BJ (cell line): ENCODE measurements at regions not wholly inside any gene's neighbourhood (a gene's known extent, or its start where the extent isn't known, plus 50 kb on each side); places are given as distances from the start of the nearest gene placed in this dataset.
"Not testable (repeated sequence)": the region's sequence is repeated elsewhere in the genome, so short reads cannot be mapped to it uniquely, and the experiment has no call there.

Experiments used
- CTCF ChIA-PET: fragments of 350-600 bp; formaldehyde crosslinking; extraction: SDS; loops from one replicate; lab custom pipeline; 2021; ENCODE audit warnings: antibody characterized with exemption, inconsistent platforms; lab: Yijun Ruan, JAX
- POLR2A ChIA-PET: fragments of 300-600 bp; sonication (Branson Sonifier 250); formaldehyde crosslinking; extraction: SDS; loops from one replicate; lab custom pipeline; 2021; ENCODE audit warnings: antibody characterized with exemption; lab: Charles Lee
- DNase-seq: peaks from one replicate; pipeline ENCODE4 v3.0.0-alpha.2; 2011; ENCODE audit warnings: low read depth
- H3K27me3 ChIP-seq: 2 replicates; pipeline ENCODE4 v1.6.0; 2011; ENCODE audit warnings: low read length; ENCODE audit not compliant: control insufficient read depth, insufficient read depth
- H3K36me3 ChIP-seq: 2 replicates; pipeline ENCODE4 v1.5.1; 2011; ENCODE audit warnings: low read length; ENCODE audit not compliant: control insufficient read depth, insufficient read depth
- H3K4me3 ChIP-seq: 2 replicates; pipeline ENCODE4 v1.5.1; 2011; ENCODE audit warnings: low read depth, mild to moderate bottlenecking, control low read depth, low read length
- TF ChIP-seq, protein P1 (sequence below): IDR thresholded peaks from 2 replicates; pipeline ENCODE4 v1.5.1; 2011; ENCODE audit warnings: low read depth, mild to moderate bottlenecking, control low read depth, inconsistent platforms, low read length, moderate library complexity; ENCODE audit not compliant: insufficient read depth

DNA sequence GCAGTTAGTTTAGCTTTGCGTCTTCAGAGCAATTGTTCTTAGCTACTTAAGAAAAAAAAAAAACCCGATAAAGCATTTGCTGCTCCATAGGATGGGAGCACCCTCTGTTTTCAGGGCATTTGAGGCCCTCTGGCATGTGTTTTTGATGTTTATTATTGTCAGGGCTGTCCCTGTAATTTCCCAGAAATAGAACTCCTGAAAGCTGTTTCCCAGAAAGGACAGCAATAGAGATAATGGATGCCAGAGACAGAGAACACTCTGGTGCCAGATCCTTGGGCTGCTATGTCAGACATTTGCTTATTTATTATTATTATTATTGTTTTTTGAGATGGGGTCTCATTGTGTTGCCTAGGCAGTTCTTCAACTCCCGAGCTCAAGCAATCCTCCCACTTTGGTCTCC is 201.3 kb downstream of the ALG10 start:
- no peak for DNase-seq
- CTCF ChIA-PET, result interaction anchor here (1.0 kb wide), 2 partner anchors 27 to 101 kb away, joined by 3 read pairs; no protein-coding TSS in a partner anchor
- Histone ChIP-seq H3K4me3 (no peak overlapping the region), H3K36me3 (no peaks in the 10 kb centered on the region), H3K27me3 (no peaks in the 10 kb centered on the region)
- POLR2A ChIA-PET, result no interaction called here
- TF ChIP-seq, protein P1, sequence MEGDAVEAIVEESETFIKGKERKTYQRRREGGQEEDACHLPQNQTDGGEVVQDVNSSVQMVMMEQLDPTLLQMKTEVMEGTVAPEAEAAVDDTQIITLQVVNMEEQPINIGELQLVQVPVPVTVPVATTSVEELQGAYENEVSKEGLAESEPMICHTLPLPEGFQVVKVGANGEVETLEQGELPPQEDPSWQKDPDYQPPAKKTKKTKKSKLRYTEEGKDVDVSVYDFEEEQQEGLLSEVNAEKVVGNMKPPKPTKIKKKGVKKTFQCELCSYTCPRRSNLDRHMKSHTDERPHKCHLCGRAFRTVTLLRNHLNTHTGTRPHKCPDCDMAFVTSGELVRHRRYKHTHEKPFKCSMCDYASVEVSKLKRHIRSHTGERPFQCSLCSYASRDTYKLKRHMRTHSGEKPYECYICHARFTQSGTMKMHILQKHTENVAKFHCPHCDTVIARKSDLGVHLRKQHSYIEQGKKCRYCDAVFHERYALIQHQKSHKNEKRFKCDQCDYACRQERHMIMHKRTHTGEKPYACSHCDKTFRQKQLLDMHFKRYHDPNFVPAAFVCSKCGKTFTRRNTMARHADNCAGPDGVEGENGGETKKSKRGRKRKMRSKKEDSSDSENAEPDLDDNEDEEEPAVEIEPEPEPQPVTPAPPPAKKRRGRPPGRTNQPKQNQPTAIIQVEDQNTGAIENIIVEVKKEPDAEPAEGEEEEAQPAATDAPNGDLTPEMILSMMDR, result no peak

DNA sequence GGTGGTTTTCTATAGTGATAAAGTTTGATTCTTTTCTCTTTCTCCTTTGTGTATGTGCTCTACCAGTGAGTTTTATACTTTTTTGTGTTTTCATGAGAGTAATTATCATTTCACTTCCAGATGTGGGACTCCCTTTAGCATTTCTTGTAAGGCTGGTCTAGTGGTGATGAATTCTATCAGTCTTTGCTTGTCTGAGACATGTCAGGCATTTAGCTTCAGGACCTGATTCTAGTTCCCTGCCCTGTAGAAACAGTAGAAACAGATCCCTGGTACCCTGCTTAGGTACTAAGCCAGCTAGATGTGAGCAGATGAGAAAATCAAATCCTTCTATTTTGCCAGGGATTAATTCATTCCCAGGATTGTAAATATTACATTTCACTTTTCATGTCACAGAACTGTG is 203.7 kb downstream of the ALG10 start:
- DNase-seq, CTCF ChIA-PET, H3K36me3 ChIP-seq, H3K27me3 ChIP-seq, H3K4me3 ChIP-seq, POLR2A ChIA-PET: not testable (repeated sequence)

DNA sequence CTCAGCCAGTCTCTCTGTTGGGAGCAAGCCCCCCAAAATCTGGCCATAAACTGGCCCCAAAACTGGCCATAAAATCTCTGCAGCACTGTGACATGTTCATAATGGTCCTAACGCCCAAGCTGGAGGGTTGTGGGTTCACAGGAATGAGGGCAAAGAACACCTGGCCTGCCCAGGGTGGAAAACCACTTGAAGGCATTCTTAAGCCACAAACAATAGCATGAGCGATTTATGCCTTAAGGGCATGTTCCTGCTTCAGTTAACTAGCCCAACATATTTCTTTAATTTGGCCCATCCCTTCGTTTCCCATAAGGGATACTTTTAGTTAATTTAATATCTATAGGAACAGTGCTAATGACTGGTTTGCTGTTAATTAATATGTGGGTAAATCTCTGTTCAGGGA is 205.8 kb downstream of the ALG10 start:
- H3K27me3 ChIP-seq, POLR2A ChIA-PET, DNase-seq, CTCF ChIA-PET, H3K4me3 ChIP-seq, H3K36me3 ChIP-seq: not testable (repeated sequence)

DNA sequence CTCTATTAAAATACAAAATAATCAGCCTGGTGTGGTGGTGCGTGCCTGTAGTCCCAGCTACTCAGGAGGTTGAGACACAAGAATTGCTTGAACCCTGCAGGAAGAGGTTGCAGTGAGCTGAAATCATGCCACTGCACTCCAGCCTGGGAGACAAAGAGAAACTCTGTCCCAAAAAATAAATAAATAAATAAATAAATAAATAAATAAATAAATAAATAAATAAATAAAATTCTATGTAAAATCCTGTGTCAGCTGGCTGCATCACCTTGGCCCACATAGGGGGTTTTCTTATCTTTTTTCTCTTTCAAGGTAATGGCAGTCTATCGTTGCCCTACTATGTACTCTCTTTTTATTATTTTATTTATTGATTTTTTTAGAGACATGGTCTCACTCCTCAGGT is 206.7 kb downstream of the ALG10 start:
- DNase-seq, H3K36me3 ChIP-seq, H3K27me3 ChIP-seq, POLR2A ChIA-PET, H3K4me3 ChIP-seq: not testable (repeated sequence)
- CTCF ChIA-PET, result interaction anchor here (0.5 to 1.2 kb wide), 3 partner anchors 28 to 1310 kb away, joined by 3 to 5 read pairs (median 3); no protein-coding TSS in a partner anchor

DNA sequence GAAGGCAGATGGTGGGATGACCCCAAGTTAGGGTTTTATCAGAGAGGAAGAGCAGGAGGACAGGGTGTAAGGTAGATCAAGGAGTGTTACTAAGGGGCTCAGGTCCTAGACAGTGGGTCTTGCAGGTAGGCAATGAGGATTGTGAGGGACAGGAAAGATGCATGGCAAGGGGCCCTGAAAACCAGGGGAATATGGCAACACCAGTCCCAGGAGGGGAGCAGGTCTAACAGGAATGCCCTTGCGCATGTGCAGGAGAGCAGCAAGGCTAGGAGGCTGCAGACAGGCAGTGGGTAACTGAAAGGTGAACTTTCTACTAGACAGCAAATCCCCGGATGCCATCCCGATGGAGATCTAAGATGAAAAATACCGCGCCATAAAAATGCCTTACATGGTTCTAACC is 211.3 kb downstream of the ALG10 start:
- CTCF ChIA-PET, result no interaction called here

DNA sequence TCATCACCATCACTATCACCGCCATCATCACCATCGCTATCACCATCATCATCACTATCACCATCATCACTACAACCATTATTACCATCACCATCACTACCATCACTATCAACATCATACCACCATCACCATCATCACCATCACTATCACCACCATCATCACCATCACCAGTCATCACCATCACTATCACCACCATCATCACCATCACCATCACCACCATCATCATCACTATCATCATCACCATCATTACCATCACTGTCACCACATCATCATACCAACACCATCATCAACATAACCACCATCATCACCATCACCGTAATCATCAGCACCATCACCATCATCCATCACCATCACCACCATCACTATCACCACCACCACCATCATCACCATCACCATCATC is 213.8 kb downstream of the ALG10 start:
- Histone ChIP-seq H3K4me3 (no peak overlapping the region), H3K36me3 (no peaks in the 10 kb centered on the region), H3K27me3 (no peaks in the 10 kb centered on the region)
- DNase-seq, result no peak
- TF ChIP-seq, protein P1, result no peak
- CTCF ChIA-PET, result no interaction called here
- POLR2A ChIA-PET, result no interaction called here

More for the DNA sequence above, 211.3 kb downstream of the ALG10 start:
- POLR2A ChIA-PET, result no interaction called here
- TF ChIP-seq, protein P1, result no peak
- Histone ChIP-seq H3K36me3 (no peaks in the 10 kb centered on the region), H3K4me3 (no peak overlapping the region), H3K27me3 (no peaks in the 10 kb centered on the region)
- no peak for DNase-seq

DNA sequence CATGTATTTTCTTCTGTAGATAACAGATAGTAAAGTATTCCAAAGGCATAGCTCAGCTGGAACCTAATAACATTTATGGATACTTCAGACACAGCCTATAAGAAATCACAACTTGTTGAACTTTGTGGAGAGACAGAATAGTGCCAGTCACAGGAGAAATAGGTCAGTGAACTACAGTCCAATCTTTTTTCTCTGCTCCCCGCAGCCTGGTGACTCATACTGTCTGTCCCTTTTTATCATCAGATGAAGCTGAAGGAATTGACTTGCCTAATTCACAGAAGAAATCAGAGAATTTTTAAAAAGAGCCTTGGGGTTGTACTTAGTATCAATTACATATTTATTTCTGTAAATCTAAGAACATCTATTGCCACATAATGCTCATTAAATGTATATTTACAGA is 222.3 kb downstream of the ALG10 start:
- Histone ChIP-seq H3K27me3 (no peaks in the 10 kb centered on the region), H3K36me3 (no peaks in the 10 kb centered on the region), H3K4me3 (no peak overlapping the region)
- DNase-seq, result no peak
- TF ChIP-seq, protein P1, result no peak
- CTCF ChIA-PET, result no interaction called here
- POLR2A ChIA-PET, result no interaction called here
